GM23338 (cell line): ENCODE measurements at regions not wholly inside any gene's neighbourhood (a gene's known extent, or its start where the extent isn't known, plus 50 kb on each side); places are given as distances from the start of the nearest gene placed in this dataset.

Experiments used
- CREB1 ChIP-seq: fragments of 250-450 bp; sonication (Bioruptor Pico); IDR thresholded peaks from 2 replicates; pipeline ENCODE4 v1.5.0; 2020; ENCODE audit warnings: low read depth, mild to moderate bottlenecking, moderate library complexity
- EZH2 ChIP-seq: fragments of 200-600 bp; sonication (generic); IDR thresholded peaks from one replicate; pipeline ENCODE4 v1.8.0; 2017; ENCODE audit warnings: antibody characterized with exemption, mild to moderate bottlenecking, low read depth; ENCODE audit not compliant: unreplicated experiment
- EZH2phosphoT487 ChIP-seq: fragments of 200-600 bp; sonication (generic); IDR thresholded peaks from one replicate; pipeline ENCODE4 v1.8.1; 2018; ENCODE audit warnings: antibody characterized with exemption; ENCODE audit not compliant: unreplicated experiment
- POLR2AphosphoS5 ChIP-seq: IDR thresholded peaks from 2 replicates; pipeline ENCODE4 v1.6.1; 2016; ENCODE audit warnings: antibody characterized with exemption, low read depth
- TF ChIP-seq, protein P1 (sequence below), 2 experiments: fragments of 200-600 bp in 1 of 2; sonication (generic) in 1 of 2; conservative IDR thresholded peaks; 2 replicates each; pipeline versions ENCODE4 v1.5.1 to v1.6.1; 2016 to 2017; ENCODE audit warnings: antibody characterized with exemption in 2 of 2, low read depth in 2 of 2, mild to moderate bottlenecking in 2 of 2, moderate library complexity in 1 of 2
- TF ChIP-seq, protein P2 (sequence below): IDR thresholded peaks from one replicate; pipeline ENCODE4 v1.6.1; 2018; ENCODE audit warnings: antibody characterized with exemption; ENCODE audit not compliant: unreplicated experiment

DNA sequence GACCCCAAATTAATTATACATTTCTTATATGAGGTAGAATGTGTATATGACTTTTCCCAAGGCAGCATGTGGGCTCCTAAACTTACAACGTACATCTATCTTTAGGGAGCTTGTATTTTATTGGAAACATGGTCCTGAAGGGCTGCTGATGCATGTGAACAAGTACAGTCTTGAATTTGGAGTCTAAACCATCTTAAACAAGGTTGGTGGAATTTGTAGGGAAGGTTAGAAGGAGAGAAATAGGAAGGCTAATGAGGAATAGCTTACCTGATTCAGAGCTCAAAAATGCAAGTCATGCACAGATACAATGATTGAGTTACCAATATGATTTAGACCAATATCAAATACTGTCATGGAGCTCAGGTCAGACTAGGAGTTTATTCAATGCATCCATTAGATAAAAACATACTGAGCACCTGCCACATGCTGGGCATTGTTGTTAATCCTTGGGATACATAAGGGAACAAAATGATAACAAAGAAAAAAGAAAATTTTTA is 458.6 kb upstream of the ETAA1 start:
- TF ChIP-seq POLR2AphosphoS5 (no peak), EZH2phosphoT487 (no peak), EZH2 (no peak), CREB1 (CRISPR knock-in tag) (no peak)
- TF ChIP-seq, protein P1, sequence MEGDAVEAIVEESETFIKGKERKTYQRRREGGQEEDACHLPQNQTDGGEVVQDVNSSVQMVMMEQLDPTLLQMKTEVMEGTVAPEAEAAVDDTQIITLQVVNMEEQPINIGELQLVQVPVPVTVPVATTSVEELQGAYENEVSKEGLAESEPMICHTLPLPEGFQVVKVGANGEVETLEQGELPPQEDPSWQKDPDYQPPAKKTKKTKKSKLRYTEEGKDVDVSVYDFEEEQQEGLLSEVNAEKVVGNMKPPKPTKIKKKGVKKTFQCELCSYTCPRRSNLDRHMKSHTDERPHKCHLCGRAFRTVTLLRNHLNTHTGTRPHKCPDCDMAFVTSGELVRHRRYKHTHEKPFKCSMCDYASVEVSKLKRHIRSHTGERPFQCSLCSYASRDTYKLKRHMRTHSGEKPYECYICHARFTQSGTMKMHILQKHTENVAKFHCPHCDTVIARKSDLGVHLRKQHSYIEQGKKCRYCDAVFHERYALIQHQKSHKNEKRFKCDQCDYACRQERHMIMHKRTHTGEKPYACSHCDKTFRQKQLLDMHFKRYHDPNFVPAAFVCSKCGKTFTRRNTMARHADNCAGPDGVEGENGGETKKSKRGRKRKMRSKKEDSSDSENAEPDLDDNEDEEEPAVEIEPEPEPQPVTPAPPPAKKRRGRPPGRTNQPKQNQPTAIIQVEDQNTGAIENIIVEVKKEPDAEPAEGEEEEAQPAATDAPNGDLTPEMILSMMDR (conservative IDR thresholded peaks at IDR 0.05; ENCODE audit: low read depth in 2 of 2), result no peak
- TF ChIP-seq, protein P2, sequence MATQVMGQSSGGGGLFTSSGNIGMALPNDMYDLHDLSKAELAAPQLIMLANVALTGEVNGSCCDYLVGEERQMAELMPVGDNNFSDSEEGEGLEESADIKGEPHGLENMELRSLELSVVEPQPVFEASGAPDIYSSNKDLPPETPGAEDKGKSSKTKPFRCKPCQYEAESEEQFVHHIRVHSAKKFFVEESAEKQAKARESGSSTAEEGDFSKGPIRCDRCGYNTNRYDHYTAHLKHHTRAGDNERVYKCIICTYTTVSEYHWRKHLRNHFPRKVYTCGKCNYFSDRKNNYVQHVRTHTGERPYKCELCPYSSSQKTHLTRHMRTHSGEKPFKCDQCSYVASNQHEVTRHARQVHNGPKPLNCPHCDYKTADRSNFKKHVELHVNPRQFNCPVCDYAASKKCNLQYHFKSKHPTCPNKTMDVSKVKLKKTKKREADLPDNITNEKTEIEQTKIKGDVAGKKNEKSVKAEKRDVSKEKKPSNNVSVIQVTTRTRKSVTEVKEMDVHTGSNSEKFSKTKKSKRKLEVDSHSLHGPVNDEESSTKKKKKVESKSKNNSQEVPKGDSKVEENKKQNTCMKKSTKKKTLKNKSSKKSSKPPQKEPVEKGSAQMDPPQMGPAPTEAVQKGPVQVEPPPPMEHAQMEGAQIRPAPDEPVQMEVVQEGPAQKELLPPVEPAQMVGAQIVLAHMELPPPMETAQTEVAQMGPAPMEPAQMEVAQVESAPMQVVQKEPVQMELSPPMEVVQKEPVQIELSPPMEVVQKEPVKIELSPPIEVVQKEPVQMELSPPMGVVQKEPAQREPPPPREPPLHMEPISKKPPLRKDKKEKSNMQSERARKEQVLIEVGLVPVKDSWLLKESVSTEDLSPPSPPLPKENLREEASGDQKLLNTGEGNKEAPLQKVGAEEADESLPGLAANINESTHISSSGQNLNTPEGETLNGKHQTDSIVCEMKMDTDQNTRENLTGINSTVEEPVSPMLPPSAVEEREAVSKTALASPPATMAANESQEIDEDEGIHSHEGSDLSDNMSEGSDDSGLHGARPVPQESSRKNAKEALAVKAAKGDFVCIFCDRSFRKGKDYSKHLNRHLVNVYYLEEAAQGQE, result no peak
